Loucy (cell line): ENCODE measurements at regions not wholly inside any gene's neighbourhood (a gene's known extent, or its start where the extent isn't known, plus 50 kb on each side); places are given as distances from the start of the nearest gene placed in this dataset.

Experiments
- H2AFZ ChIP-seq: fragments of 200-600 bp; sonication (generic); 2 replicates; pipeline ENCODE4 v1.6.0; 2016; ENCODE audit warnings: antibody characterized with exemption, mild to moderate bottlenecking, low read length, moderate library complexity
- H3F3A ChIP-seq: fragments of 200-600 bp; 2 replicates; pipeline ENCODE4 v1.6.0; 2016; ENCODE audit warnings: antibody characterized with exemption, low read depth, mild to moderate bottlenecking
- H3K27me3 ChIP-seq: fragments of 200-600 bp; sonication (generic); 2 replicates; pipeline ENCODE4 v1.6.1; 2014; ENCODE audit warnings: low read length, mild to moderate bottlenecking; ENCODE audit not compliant: insufficient read depth, poor library complexity, severe bottlenecking
- H3K36me3 ChIP-seq: fragments of 200-600 bp; sonication (generic); 2 replicates; pipeline ENCODE4 v1.6.1; 2016; ENCODE audit warnings: low read length; ENCODE audit not compliant: insufficient read depth
- H3K4me1 ChIP-seq: fragments of 200-600 bp; sonication (generic); 2 replicates; pipeline ENCODE4 v1.5.1; 2014; ENCODE audit warnings: low read length, mild to moderate bottlenecking; ENCODE audit not compliant: insufficient read depth, poor library complexity, severe bottlenecking
- H3K4me2 ChIP-seq: fragments of 200-600 bp; sonication (generic); 2 replicates; pipeline ENCODE4 v1.6.0; 2014; ENCODE audit warnings: antibody characterized with exemption, low read length, low read depth, mild to moderate bottlenecking; ENCODE audit not compliant: poor library complexity, severe bottlenecking
- H3K4me3 ChIP-seq: fragments of 200-600 bp; sonication (generic); 2 replicates; pipeline ENCODE4 v1.5.1; 2014; ENCODE audit warnings: low read length, mild to moderate bottlenecking, mixed read lengths; ENCODE audit not compliant: poor library complexity, severe bottlenecking
- H3K79me2 ChIP-seq: fragments of 200-600 bp; sonication (generic); 2 replicates; pipeline ENCODE4 v1.6.1; 2014; ENCODE audit warnings: low read length; ENCODE audit not compliant: insufficient read depth
- H3K9ac ChIP-seq: fragments of 200-600 bp; sonication (generic); 2 replicates; pipeline ENCODE4 v1.6.0; 2014; ENCODE audit warnings: mild to moderate bottlenecking, low read depth, low read length, moderate library complexity; ENCODE audit not compliant: poor library complexity, severe bottlenecking
- H3K9me2 ChIP-seq: fragments of 200-600 bp; sonication (generic); replicated peaks from 2 replicates; pipeline ENCODE4 v1.6.1; 2016; ENCODE audit warnings: low read depth, low read length, mixed read lengths
- H3K9me3 ChIP-seq: fragments of 200-600 bp; sonication (generic); 2 replicates; pipeline ENCODE4 v1.6.1; 2014; ENCODE audit warnings: mild to moderate bottlenecking, antibody characterized with exemption, low read length, low read depth; ENCODE audit not compliant: insufficient read depth
- H4K20me1 ChIP-seq: fragments of 200-600 bp; sonication (generic); 2 replicates; pipeline ENCODE4 v1.6.0; 2014; ENCODE audit warnings: antibody characterized with exemption, low read length, mild to moderate bottlenecking; ENCODE audit not compliant: insufficient read depth, poor library complexity, severe bottlenecking
- EZH2phosphoT487 ChIP-seq: fragments of 200-600 bp; IDR thresholded peaks from 2 replicates; pipeline ENCODE4 v1.6.1; 2018; ENCODE audit warnings: antibody characterized with exemption, mild to moderate bottlenecking, moderate library complexity, borderline replicate concordance
- TF ChIP-seq, protein P1 (sequence below): fragments of 200-600 bp; sonication (generic); conservative IDR thresholded peaks from 2 replicates; pipeline ENCODE4 v1.5.1; 2014; ENCODE audit warnings: mild to moderate bottlenecking, antibody characterized with exemption, low read length

DNA sequence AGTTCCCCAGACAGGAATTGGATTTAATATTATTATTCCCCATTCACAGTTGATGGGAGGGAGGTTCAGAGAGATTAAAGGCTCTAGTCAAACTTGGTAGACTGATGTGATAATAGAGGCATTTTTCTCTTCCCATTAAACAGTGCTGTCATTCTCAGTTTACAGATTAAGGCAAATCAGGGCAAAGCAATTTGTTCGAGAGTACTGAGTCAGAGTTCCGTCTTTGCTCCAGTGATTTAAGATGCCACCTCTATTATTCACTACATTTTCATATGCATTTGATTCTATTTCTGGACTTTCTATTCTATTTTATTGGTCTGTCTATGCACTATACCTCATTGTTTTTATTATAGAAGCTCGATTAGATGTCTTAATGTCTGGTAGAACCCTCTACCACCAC, 201.0 kb upstream of the RAI14 start:
- no peak overlapping the region for H3K4me2 ChIP-seq
- no peaks in the 10 kb centered on the region for H3K36me3 ChIP-seq
- H4K20me1 ChIP-seq = no peaks in the 10 kb centered on the region
- no peaks in the 10 kb centered on the region for H3F3A ChIP-seq
- H2AFZ ChIP-seq = no peak overlapping the region
- H3K9me3 ChIP-seq = no peaks in the 10 kb centered on the region
- TF ChIP-seq, protein P1, sequence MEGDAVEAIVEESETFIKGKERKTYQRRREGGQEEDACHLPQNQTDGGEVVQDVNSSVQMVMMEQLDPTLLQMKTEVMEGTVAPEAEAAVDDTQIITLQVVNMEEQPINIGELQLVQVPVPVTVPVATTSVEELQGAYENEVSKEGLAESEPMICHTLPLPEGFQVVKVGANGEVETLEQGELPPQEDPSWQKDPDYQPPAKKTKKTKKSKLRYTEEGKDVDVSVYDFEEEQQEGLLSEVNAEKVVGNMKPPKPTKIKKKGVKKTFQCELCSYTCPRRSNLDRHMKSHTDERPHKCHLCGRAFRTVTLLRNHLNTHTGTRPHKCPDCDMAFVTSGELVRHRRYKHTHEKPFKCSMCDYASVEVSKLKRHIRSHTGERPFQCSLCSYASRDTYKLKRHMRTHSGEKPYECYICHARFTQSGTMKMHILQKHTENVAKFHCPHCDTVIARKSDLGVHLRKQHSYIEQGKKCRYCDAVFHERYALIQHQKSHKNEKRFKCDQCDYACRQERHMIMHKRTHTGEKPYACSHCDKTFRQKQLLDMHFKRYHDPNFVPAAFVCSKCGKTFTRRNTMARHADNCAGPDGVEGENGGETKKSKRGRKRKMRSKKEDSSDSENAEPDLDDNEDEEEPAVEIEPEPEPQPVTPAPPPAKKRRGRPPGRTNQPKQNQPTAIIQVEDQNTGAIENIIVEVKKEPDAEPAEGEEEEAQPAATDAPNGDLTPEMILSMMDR = no peak
- no peak for TF ChIP-seq EZH2phosphoT487
- H3K27me3 ChIP-seq = no peaks in the 10 kb centered on the region
- no peaks in the 10 kb centered on the region for H3K4me1 ChIP-seq
- H3K9me2 ChIP-seq = no peaks in the 10 kb centered on the region
- H3K9ac ChIP-seq = no peak overlapping the region
- H3K4me3 ChIP-seq = no peak overlapping the region
- no peaks in the 10 kb centered on the region for H3K79me2 ChIP-seq

DNA sequence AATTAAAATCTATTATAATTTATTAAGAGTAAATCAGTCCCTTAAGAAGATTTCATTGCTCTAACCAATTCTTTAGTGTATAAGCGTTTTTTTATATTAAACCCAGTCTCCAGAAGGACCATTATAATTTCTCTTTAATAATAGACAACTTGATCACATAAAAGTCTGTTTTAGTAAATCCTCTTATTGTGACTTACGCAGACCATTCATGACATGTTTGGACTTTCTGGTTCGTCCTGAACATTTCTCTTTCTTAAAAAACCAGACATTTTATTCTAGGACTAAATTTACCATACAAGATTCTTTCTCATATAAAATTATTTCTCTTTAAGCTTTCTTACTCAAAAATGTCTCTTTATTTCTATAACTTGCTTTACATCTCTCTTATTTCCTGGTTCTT, 196.2 kb upstream of the RAI14 start:
- Histone ChIP-seq H3F3A (no peaks in the 10 kb centered on the region), H2AFZ (no peak overlapping the region), H3K4me1 (no peaks in the 10 kb centered on the region), H3K9me3 (no peaks in the 10 kb centered on the region), H3K9me2 (no peaks in the 10 kb centered on the region), H3K4me2 (no peak overlapping the region), H4K20me1 (no peaks in the 10 kb centered on the region), H3K9ac (no peak overlapping the region), H3K36me3 (no peaks in the 10 kb centered on the region), H3K27me3 (no peaks in the 10 kb centered on the region), H3K4me3 (no peak overlapping the region), H3K79me2 (no peaks in the 10 kb centered on the region)
- TF ChIP-seq EZH2phosphoT487 = no peak
- TF ChIP-seq, protein P1 = no peak

DNA sequence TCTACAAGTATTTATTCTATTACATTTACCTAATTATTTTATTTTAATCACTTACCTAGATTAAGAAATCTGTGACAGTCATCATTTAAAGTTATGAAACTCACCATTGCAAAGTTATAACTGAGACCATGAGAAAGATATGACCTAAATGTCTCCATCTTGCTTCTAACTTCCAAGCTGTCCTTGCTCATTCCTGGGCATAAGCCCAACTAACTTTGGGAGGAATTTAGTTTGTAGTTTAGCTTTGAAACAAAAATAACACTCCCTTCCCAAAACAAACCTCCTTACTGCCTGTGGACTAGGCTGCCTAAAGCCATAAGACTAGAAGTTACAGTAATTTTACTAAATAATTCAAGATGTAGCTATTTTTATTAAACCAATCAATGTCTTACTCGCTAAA, 195.6 kb upstream of the RAI14 start:
- Histone ChIP-seq H2AFZ (no peak overlapping the region), H3K9me2 (no peaks in the 10 kb centered on the region)

More for the DNA sequence above, 195.6 kb upstream of the RAI14 start:
- H3F3A ChIP-seq = no peaks in the 10 kb centered on the region
- H3K27me3 ChIP-seq = no peaks in the 10 kb centered on the region
- H4K20me1 ChIP-seq = no peaks in the 10 kb centered on the region
- H3K4me1 ChIP-seq = no peaks in the 10 kb centered on the region
- H3K9ac ChIP-seq = no peak overlapping the region
- no peaks in the 10 kb centered on the region for H3K9me3 ChIP-seq
- H3K4me3 ChIP-seq = no peak overlapping the region
- no peak overlapping the region for H3K4me2 ChIP-seq
- TF ChIP-seq, protein P1 = no peak
- no peak for TF ChIP-seq EZH2phosphoT487
- no peaks in the 10 kb centered on the region for H3K36me3 ChIP-seq
- H3K79me2 ChIP-seq = no peaks in the 10 kb centered on the region
